ENCODE measurements at regions not wholly inside any gene's neighbourhood (a gene's known extent, or its start where the extent isn't known, plus 50 kb on each side); places are given as distances from the start of the nearest gene placed in this dataset.

- TF ChIP-seq CTCF (IDR thresholded peaks at IDR 0.05) (no peak), ZFX (IDR thresholded peaks at IDR 0.05; ENCODE audit: borderline replicate concordance) (no peak)
Measured at GRCh38 chr1:201706109-201706508, 122.8 kb upstream of the IPO9 start.

All from 22Rv1 (cell line).